HepG2 (cell line): ENCODE measurements at regions not wholly inside any gene's neighbourhood (a gene's known extent, or its start where the extent isn't known, plus 50 kb on each side); places are given as distances from the start of the nearest gene placed in this dataset.

Source experiments
- ATAC-seq: fragments of 200-7000 bp; cut with Tn5 transposase; 3 replicates; pipeline ENCODE4 v1.9.1; 2020; ENCODE audit warnings: mild to moderate bottlenecking, moderate library complexity
- BruUV-seq: library from RNA; stranded (reverse); fragments of 400-500 nt; replicated peaks from 2 replicates; lab custom pipeline; 2021; lab: Mats Ljungman, UMichigan
- CTCF ChIA-PET: fragments of 300-600 bp; formaldehyde crosslinking; extraction: SDS; loops from one replicate; lab custom pipeline; 2021; ENCODE audit warnings: low total read pairs, inconsistent platforms, low intra/inter-chr PET ratio; lab: Yijun Ruan, JAX
- POLR2A ChIA-PET: fragments of 350-600 bp; sonication (Branson Sonifier 250); formaldehyde crosslinking; loops from one replicate; lab custom pipeline; 2020; ENCODE audit warnings: antibody characterized with exemption, inconsistent platforms; lab: Yijun Ruan, JAX
- DNase-seq: peaks from one replicate; pipeline ENCODE4 v3.0.0-alpha.2; 2015; ENCODE audit warnings: low spot score
- FAIRE-seq: peaks from 3 replicates; lab custom pipeline; 2011; peaks lifted over from hg19 to GRCh38; lab: Jason Lieb, UNC
- H2AFZ ChIP-seq: one replicate; pipeline ENCODE4 v1.6.1; 2011; ENCODE audit warnings: low read length, inconsistent platforms
- H3K27ac ChIP-seq: fragments of 300-600 bp; 3 replicates; pipeline ENCODE4 v1.8.0; 2011; ENCODE audit warnings: mixed run types, mild to moderate bottlenecking, mixed read lengths, low read length, inconsistent platforms; ENCODE audit not compliant: insufficient read depth; ENCODE audit errors: extremely low read length
- H3K27me3 ChIP-seq, 2 experiments: fragments of 200-600 bp in 1 of 2; 2 replicates in 1 of 2; 3 replicates in 1 of 2; pipeline versions ENCODE4 v1.6.0 to v1.8.0; 2011; ENCODE audit warnings: low read length in 2 of 2, mild to moderate bottlenecking in 2 of 2, moderate library complexity in 2 of 2, inconsistent platforms in 1 of 2; ENCODE audit not compliant: insufficient read depth in 2 of 2, control insufficient read depth in 1 of 2
- H3K36me3 ChIP-seq, 2 experiments: fragments of 200-600 bp in 1 of 2; replicated peaks in 1 of 2; 2 replicates in 1 of 2; 3 replicates in 1 of 2; pipeline versions ENCODE4 v1.5.1 to v1.8.0; 2011; ENCODE audit warnings: low read length in 2 of 2, inconsistent platforms in 1 of 2; ENCODE audit not compliant: insufficient read depth in 2 of 2, control insufficient read depth in 1 of 2
- H3K4me1 ChIP-seq: 2 replicates; pipeline ENCODE4 v1.5.1; 2012; ENCODE audit warnings: low read length, inconsistent platforms; ENCODE audit not compliant: insufficient read depth
- H3K4me2 ChIP-seq: 2 replicates; pipeline ENCODE4 v1.6.0; 2011; ENCODE audit warnings: low read depth, low read length, inconsistent platforms
- H3K4me3 ChIP-seq, 3 experiments: fragments of 200-600 bp in 1 of 3; sonication (generic), shearing (Covaris generic) in 1 of 3; replicated peaks in 1 of 3; 2 replicates each; pipeline ENCODE4 v1.5.1; 2011 to 2016; ENCODE audit warnings: low read length in 3 of 3, inconsistent platforms in 2 of 3, low read depth in 2 of 3, mild to moderate bottlenecking in 2 of 3, control low read depth in 1 of 3, mixed read lengths in 1 of 3; ENCODE audit not compliant: insufficient read depth in 1 of 3
- H3K79me2 ChIP-seq: one replicate; pipeline ENCODE4 v1.6.1; 2011; ENCODE audit warnings: low read length, inconsistent platforms; ENCODE audit not compliant: insufficient read depth
- H3K9ac ChIP-seq: 2 replicates; pipeline ENCODE4 v1.6.0; 2011; ENCODE audit warnings: mild to moderate bottlenecking, low read depth, low read length, inconsistent platforms; ENCODE audit not compliant: insufficient read depth
- H3K9me3 ChIP-seq: 2 replicates; pipeline ENCODE4 v1.5.1; 2012; ENCODE audit warnings: mild to moderate bottlenecking, low read length
- H4K20me1 ChIP-seq: 2 replicates; pipeline ENCODE4 v1.6.0; 2011; ENCODE audit warnings: inconsistent platforms, mild to moderate bottlenecking, low read length, moderate library complexity; ENCODE audit not compliant: insufficient read depth
- KLF11 ChIP-seq: IDR thresholded peaks from 2 replicates; pipeline ENCODE4 v1.6.1; 2016; ENCODE audit warnings: missing compliant biosample characterization
- MYNN ChIP-seq: sonication (generic); formaldehyde crosslinking; IDR thresholded peaks from 2 replicates; pipeline ENCODE4 v1.4.0; 2020; ENCODE audit warnings: mild to moderate bottlenecking, low read depth, missing genetic modification reagents
- ZFP91 ChIP-seq: sonication (generic); formaldehyde crosslinking; IDR thresholded peaks from 2 replicates; pipeline ENCODE4 v1.9.0; 2022; ENCODE audit warnings: missing genetic modification reagents, mild to moderate bottlenecking, borderline replicate concordance
- WGBS: methylation state at CpG from one replicate; pipeline ENCODE4 v1.1.6; 2017; ENCODE audit warnings: low lambda C conversion rate; 5-methylcytosine and 5-hydroxymethylcytosine counted together
- in situ Hi-C: cut with HindIII; loops from 2 replicates; pipeline ENCODE4 v1.10.0; 2017; ENCODE audit warnings: low pct_unique_long_range_greater_than_20kb; ENCODE audit not compliant: extremely low pct_ligation_motif_present
- intact Hi-C: fragments of 100-400 bp; cut with micrococcal nuclease; formaldehyde crosslinking; loops from one replicate; pipeline ENCODE4 v1.10.0; 2022; ENCODE audit not compliant: unreplicated experiment

GRCh38 chr10:105844241-105844640 lies 1203.2 kb downstream of the SORCS3 start:
- TF ChIP-seq MYNN (CRISPR knock-in tag) (no peak), KLF11 (CRISPR knock-in tag) (no peak)
- in situ Hi-C loops, result no loop called here
- H2AFZ ChIP-seq, result no peak overlapping the region
- intact Hi-C loops, result no loop called here
- no peak for FAIRE-seq
- no peaks in the 10 kb centered on the region for H3K27me3 ChIP-seq
- ChIA-PET POLR2A (no interaction called here), CTCF (no interaction called here)
- H3K4me3 ChIP-seq, result no peak overlapping the region
- DNase-seq, result no peak
- ATAC-seq, result no peak
- H4K20me1 ChIP-seq, result no peaks in the 10 kb centered on the region
- no peaks in the 10 kb centered on the region for H3K79me2 ChIP-seq
- H3K9ac ChIP-seq, result no peak overlapping the region
- no TSS peak for BruUV-seq
- H3K4me1 ChIP-seq, result no peaks in the 10 kb centered on the region
- WGBS, result 26% methylated on average over 2 of the region's 4 CpGs
- H3K4me2 ChIP-seq, result no peak overlapping the region
- no peak overlapping the region for H3K27ac ChIP-seq
- peaks cover 19% of the 10 kb centered on the region; the same call in 1 of the 2 replicates for H3K9me3 ChIP-seq
- no peaks in the 10 kb centered on the region for H3K36me3 ChIP-seq

- H2AFZ ChIP-seq, result no peak overlapping the region
- H3K4me2 ChIP-seq, result no peak overlapping the region
- no peaks in the 10 kb centered on the region for H4K20me1 ChIP-seq
- H3K4me1 ChIP-seq, result no peaks in the 10 kb centered on the region
- in situ Hi-C loops, result no loop called here
- H3K9me3 ChIP-seq, result peaks cover 15% of the 10 kb centered on the region; the same call in 1 of the 2 replicates
- no peak for FAIRE-seq
- no TSS peak for BruUV-seq
- no peak for TF ChIP-seq ZFP91 (CRISPR knock-in tag)
- no peak for DNase-seq
- 4% methylated on average over 3 of the region's 3 CpGs for WGBS
- ChIA-PET POLR2A (no interaction called here), CTCF (no interaction called here)
- H3K79me2 ChIP-seq, result no peaks in the 10 kb centered on the region
- H3K4me3 ChIP-seq, result no peak overlapping the region
- H3K9ac ChIP-seq, result no peak overlapping the region
- no peak overlapping the region for H3K27ac ChIP-seq
- no peaks in the 10 kb centered on the region for H3K36me3 ChIP-seq
- no peaks in the 10 kb centered on the region for H3K27me3 ChIP-seq
- no peak for ATAC-seq
- intact Hi-C loops, result no loop called here
These were observed 1202.7 kb downstream of the SORCS3 start for GRCh38 chr10:105843786-105844185.
